ENCODE measurements at regions not wholly inside any gene's neighbourhood (a gene's known extent, or its start where the extent isn't known, plus 50 kb on each side); places are given as distances from the start of the nearest gene placed in this dataset.
"Not testable (repeated sequence)": the region's sequence is repeated elsewhere in the genome, so short reads cannot be mapped to it uniquely, and the experiment has no call there.

- no peak for DNase-seq
Observed at GRCh38 chr10:36428507-36428906, 696.9 kb upstream of the ANKRD30A start.

- no peak for DNase-seq
Observed at GRCh38 chr10:36425131-36425797, 700.1 kb upstream of the ANKRD30A start.

- no peak for DNase-seq
Observed at GRCh38 chr10:36424502-36424901, 700.9 kb upstream of the ANKRD30A start.

GRCh38 chr10:36423821-36424248 lies 701.6 kb upstream of the ANKRD30A start:
- no peak for DNase-seq

- no peak for DNase-seq
Observed at GRCh38 chr10:36421992-36422391, 703.4 kb upstream of the ANKRD30A start.

DNA sequence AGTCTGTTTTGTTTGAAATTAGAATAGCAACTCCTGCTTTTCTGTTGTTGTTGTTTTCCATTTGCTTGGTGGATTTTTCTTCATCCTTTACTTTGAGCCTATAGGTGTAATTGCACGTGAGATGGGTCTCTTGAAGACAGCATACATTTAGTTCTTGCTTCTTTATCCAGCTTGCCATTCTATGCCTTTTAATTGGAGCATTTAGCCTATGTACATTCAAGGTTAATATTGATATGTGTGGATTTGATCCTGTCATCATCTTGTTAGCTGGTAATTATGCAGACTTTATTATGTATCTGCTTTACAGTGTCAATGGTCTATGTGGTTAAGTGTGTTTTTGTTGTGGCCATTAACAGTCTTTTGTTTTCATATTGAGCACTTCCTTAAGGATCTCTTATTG lies 708.9 kb upstream of the ANKRD30A start:
- no peak for DNase-seq

DNA sequence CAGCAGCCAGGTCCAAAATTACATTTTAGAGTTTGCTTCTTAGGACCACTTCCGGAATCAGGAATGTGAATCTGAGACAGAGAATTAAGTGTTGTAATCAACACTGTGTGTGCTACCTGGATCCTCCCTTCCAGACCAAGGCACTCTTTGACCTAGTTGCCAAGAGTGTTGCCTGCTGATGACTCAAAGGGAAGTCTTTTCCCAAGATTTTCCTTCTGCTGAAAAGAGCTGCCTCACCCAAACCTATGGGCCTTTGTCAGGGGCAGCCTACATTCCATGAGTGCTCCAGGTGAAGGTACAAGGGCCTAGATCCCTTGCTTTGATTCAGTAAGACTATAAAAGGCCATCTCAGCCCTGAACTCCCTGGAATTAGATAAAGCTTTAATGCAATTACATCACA lies 712.5 kb upstream of the ANKRD30A start:
- no peak for DNase-seq

- DNase-seq = not testable (repeated sequence)
Observed at GRCh38 chr10:36400238-36400637, 725.2 kb upstream of the ANKRD30A start.

GRCh38 chr10:36393801-36394200 lies 731.6 kb upstream of the ANKRD30A start:
- no peak for DNase-seq

- no peak for DNase-seq
Observed at GRCh38 chr10:36391405-36391804, 734.0 kb upstream of the ANKRD30A start.

GRCh38 chr10:36390221-36390620 lies 735.2 kb upstream of the ANKRD30A start:
- no peak for DNase-seq

GRCh38 chr10:36388166-36388565 lies 737.2 kb upstream of the ANKRD30A start:
- no peak for DNase-seq

DNA sequence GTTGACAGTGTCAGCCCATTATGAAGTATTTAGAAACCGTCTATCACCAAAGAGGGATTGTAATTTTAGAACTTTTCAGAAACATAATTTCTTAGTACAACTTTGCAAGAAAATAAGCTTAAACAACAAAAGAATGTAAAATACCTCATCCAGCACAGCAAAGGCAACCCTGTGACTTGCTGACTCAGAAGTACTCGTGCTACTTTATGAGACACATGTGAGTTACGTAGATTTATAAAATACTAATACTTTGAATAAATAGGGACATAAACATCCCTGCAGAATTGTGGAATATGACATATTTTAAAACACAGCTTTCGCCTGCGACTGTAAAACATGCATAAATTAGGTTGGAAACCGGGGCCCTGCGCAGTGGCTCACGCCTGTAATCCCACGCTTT lies 739.7 kb upstream of the ANKRD30A start:
- no peak for DNase-seq

DNA sequence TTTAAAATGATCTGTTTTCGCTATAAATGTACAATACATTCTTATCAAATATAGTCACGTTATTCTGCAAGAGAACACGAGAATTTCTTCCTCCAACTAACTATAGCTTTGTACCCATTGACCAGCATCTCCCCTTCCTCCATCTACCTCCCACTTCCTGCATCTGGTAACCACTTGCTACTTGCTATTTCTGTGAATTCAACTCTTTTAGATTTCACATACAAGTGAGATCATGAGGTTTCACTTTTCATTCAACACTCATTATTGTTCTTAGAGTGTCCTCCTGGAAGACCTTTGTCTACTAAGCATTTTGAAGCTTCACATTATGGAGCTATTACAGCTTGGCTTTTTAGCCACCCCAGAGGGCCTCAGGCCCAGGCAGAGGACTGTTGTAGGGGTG lies 741.3 kb upstream of the FZD8 start:
- DNase-seq = no peak

GRCh38 chr10:36381748-36382147 lies 739.7 kb upstream of the FZD8 start:
- no peak for DNase-seq

GRCh38 chr10:36380538-36380937 lies 738.4 kb upstream of the FZD8 start:
- no peak for DNase-seq

DNA sequence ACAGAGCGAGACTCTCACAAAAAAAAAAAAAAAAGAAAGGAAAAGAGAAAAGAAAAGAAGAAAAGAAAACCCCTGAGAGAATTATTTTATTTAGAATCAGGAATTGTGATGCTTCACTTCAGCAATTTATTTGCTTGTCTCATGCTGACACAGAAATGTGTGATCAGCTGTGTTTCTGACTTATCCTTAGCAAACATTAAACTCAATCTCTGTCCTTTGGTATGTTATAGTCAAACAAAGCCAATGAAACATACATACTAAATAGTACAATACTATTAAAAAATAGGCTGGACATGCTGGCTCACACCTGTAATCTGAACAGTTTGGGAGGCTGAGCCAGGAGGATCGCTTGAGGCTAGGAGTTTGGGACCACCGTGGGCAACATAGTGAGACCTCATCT lies 733.0 kb upstream of the FZD8 start:
- no peak for DNase-seq

DNA sequence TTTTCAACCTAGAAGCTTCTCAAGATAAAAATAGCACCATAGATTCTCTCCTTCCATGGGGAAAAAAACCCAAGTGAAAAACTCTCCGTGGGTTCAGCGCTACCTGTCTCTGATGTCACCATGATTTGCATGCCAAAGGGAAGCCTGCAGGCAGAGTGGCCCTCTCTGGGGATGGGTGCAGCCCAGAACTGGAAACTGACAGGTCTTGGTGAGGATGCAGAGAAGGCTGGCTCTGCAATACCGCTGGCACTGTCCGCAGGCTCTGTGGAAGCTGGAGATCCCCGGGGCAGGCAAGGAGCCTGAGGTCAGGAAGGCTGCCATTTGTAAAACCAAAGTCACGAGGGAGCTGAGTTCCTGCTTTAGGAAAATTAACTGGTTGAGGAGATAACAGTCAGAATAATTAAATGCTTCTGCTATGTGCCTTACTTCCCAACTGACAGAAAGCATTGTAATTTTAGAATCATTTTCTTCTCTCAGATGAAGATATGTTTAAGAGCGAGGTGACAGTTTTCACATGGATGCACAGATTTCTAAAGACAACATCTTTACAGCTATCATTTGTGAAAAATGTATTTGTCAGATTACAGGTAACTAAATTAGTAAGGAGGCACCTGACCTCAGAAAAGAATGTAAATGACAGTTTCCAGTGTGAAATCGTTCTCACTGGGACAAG lies 731.5 kb upstream of the FZD8 start:
- DNase-seq = no peak

GRCh38 chr10:36367362-36367761 lies 725.3 kb upstream of the FZD8 start:
- no peak for DNase-seq

DNA sequence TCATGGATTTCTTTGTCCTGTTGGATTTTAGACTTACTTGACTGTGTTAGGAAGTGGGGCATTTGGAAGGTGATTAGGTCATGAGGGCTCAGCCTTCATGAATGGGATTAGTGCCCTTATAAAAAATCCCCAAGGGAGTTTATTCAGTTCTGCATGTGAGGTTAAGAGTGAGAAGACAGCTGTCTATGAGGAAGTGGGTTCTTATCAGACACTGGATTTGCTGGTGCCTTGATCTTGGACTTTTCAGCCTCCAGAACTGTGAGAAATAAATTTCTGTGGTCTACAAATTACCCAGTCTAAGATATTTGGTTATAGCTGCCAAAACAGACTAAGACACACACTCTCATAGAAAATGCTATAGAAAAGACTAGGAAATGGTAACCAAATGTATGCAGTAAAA lies 724.7 kb upstream of the FZD8 start:
- DNase-seq = no peak

DNA sequence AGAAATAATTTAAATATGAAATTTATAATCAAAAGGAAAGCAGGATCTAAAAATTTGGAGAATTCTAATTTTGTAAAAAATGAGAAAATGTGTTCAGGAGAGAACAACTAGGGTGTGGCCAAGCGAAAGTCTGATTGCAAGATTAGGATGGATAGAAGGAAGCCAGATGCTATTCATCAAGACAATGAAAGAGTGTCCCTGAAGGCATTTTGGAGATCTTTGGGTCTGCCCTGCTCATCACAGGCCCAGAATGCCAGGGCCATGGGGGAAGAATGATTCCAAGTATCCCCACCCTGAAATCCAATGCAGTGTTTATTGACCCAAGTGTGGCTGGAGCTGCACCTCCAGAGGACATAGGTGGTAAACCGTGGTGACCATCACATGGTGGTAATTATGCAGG lies 724.0 kb upstream of the FZD8 start:
- DNase-seq = no peak

- DNase-seq = peak; percentile 22
Observed at GRCh38 chr10:36362257-36362656, 720.2 kb upstream of the FZD8 start.

DNA sequence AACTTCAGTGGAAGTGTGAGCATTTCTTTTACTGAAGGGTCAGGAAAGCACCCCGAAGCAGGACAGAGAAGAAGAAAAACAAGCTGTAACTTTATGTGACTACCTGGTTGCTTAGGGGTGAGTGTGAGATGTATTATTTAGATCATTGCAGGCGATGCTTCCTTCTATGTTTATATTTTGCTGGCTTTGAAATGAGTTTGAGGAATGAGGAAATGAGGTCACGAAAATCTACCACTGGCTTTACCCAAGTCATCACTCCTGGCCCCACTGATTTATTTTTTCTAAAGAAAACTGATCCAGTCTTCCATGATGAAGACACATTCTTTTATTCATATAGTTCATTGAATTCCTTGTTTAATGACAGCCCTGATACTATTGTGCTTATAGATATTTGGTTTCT lies 716.6 kb upstream of the FZD8 start:
- DNase-seq = no peak

- DNase-seq = no peak
Observed at GRCh38 chr10:36354633-36355032, 712.5 kb upstream of the FZD8 start.

- DNase-seq = no peak
Observed at GRCh38 chr10:36351159-36351558, 709.1 kb upstream of the FZD8 start.
